HG03575 (cell line): ENCODE measurements at regions not wholly inside any gene's neighbourhood (a gene's known extent, or its start where the extent isn't known, plus 50 kb on each side); places are given as distances from the start of the nearest gene placed in this dataset.

Experiments used
- ATAC-seq: cut with Tn5 transposase; IDR thresholded peaks from one replicate; pipeline ENCODE4 v1.9.1; 2021; ENCODE audit not compliant: unreplicated experiment, insufficient number of reproducible peaks, low FRiP score; ENCODE audit errors: extremely low read depth

GRCh38 chr2:19022334-19022733 lies 336.1 kb downstream of the OSR1 start:
- no peak for ATAC-seq

- ATAC-seq = no peak
Measured at GRCh38 chr2:19021721-19022120, 336.7 kb downstream of the OSR1 start.

GRCh38 chr2:19021100-19021476 lies 337.3 kb downstream of the OSR1 start:
- ATAC-seq = no peak

- no peak for ATAC-seq
Measured at GRCh38 chr2:19020144-19021099, 338.0 kb downstream of the OSR1 start.

GRCh38 chr2:19009510-19009909 lies 348.9 kb downstream of the OSR1 start:
- no peak for ATAC-seq

GRCh38 chr2:19003554-19003953 lies 354.9 kb downstream of the OSR1 start:
- no peak for ATAC-seq

GRCh38 chr2:19000776-19001175 lies 357.6 kb downstream of the OSR1 start:
- no peak for ATAC-seq

GRCh38 chr2:18999198-18999597 lies 359.2 kb downstream of the OSR1 start:
- ATAC-seq = no peak

- ATAC-seq = no peak
Measured at GRCh38 chr2:18998491-18998890, 359.9 kb downstream of the OSR1 start.

GRCh38 chr2:18993756-18994338 lies 364.6 kb downstream of the OSR1 start:
- ATAC-seq = no peak

- ATAC-seq = no peak
Measured at GRCh38 chr2:18991177-18992168, 366.9 kb downstream of the OSR1 start.

- ATAC-seq = no peak
Measured at GRCh38 chr2:18988631-18989232, 369.7 kb downstream of the OSR1 start.

GRCh38 chr2:18987592-18988073 lies 370.8 kb downstream of the OSR1 start:
- no peak for ATAC-seq

GRCh38 chr2:18987016-18987415 lies 371.4 kb downstream of the OSR1 start:
- no peak for ATAC-seq

- no peak for ATAC-seq
Measured at GRCh38 chr2:18986046-18986445, 372.4 kb downstream of the OSR1 start.

GRCh38 chr2:18980786-18981430 lies 377.5 kb downstream of the OSR1 start:
- no peak for ATAC-seq

- no peak for ATAC-seq
Measured at GRCh38 chr2:18980104-18980785, 378.2 kb downstream of the OSR1 start.

GRCh38 chr2:18977409-18977808 lies 381.0 kb downstream of the OSR1 start:
- ATAC-seq = no peak
